ENCODE measurements at regions not wholly inside any gene's neighbourhood (a gene's known extent, or its start where the extent isn't known, plus 50 kb on each side); places are given as distances from the start of the nearest gene placed in this dataset.

DNA sequence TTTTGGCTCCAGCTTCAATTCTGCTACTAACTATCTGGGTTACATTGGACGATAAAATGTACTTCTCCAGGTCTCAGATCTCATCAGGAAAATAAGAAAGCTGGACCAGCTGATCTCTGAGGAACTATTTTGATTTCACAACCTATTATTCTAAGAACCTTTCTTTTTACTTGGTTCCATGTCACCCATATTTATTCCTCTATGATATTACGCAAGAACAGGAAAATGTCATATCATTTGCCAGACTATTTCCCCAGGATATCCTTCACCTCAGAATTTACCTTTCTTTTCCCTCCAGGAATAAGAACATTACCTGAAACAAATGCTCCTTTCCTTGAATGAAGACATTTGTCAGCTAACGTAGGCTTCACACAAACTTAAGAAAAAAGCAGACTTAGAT lies 387.5 kb upstream of the RAG2 start:
- H3K27ac Mint-ChIP-seq, result no peak overlapping the region
- H3K27ac ChIP-seq (ENCODE audit: insufficient read depth, low read length, poor library complexity, severe bottlenecking), result no peak overlapping the region
- no peak overlapping the region for H3K4me3 ChIP-seq (ENCODE audit: low read depth, low read length)
- ATAC-seq (ENCODE audit: low read depth in 2 of 2) (no peak), DNase-seq (no peak)
- no peaks in the 10 kb centered on the region for H3K4me1 ChIP-seq (ENCODE audit: control insufficient read depth, insufficient read depth, low read length, poor library complexity, severe bottlenecking)
- no peaks in the 10 kb centered on the region for H3K36me3 ChIP-seq (ENCODE audit: control insufficient read depth, insufficient read depth, low read length)
- H3K36me3 Mint-ChIP-seq, result no peaks in the 10 kb centered on the region
- H3K27me3 ChIP-seq (ENCODE audit: control insufficient read depth, insufficient read depth, low read length), result no peaks in the 10 kb centered on the region
- H3K9me3 ChIP-seq (ENCODE audit: control insufficient read depth in 2 of 2, low read length in 2 of 2), result peaks cover 0 to 2% of the 10 kb centered on the region in 2 experiments
- peak overlapping the region in 1 of 4 donors; percentile 38 for H3K4me3 Mint-ChIP-seq
- no peaks in the 10 kb centered on the region for H3K27me3 Mint-ChIP-seq
- peaks cover 0 to 24% (median 11%) of the 10 kb centered on the region in 7 donors for H3K9me3 Mint-ChIP-seq
- H3K4me1 Mint-ChIP-seq, result no peaks in the 10 kb centered on the region

- ATAC-seq (ENCODE audit: low read depth in 2 of 2) (no peak), DNase-seq (no peak)
- Mint-ChIP-seq H3K27me3 (no peaks in the 10 kb centered on the region), H3K4me3 (peak overlapping the region in 1 of 4 donors; percentile 23), H3K9me3 (peaks cover 6 to 20% (median 14%) of the 10 kb centered on the region in 7 donors), H3K36me3 (no peaks in the 10 kb centered on the region), H3K27ac (no peak overlapping the region), H3K4me1 (no peaks in the 10 kb centered on the region)
- Histone ChIP-seq H3K36me3 (ENCODE audit: control insufficient read depth, insufficient read depth, low read length) (no peaks in the 10 kb centered on the region), H3K27me3 (ENCODE audit: control insufficient read depth, insufficient read depth, low read length) (no peaks in the 10 kb centered on the region), H3K4me1 (ENCODE audit: control insufficient read depth, insufficient read depth, low read length, poor library complexity, severe bottlenecking) (no peaks in the 10 kb centered on the region), H3K4me3 (ENCODE audit: low read depth, low read length) (no peak overlapping the region), H3K9me3 (ENCODE audit: control insufficient read depth in 2 of 2, low read length in 2 of 2) (peaks cover 0 to 16% of the 10 kb centered on the region in 2 experiments), H3K27ac (ENCODE audit: insufficient read depth, low read length, poor library complexity, severe bottlenecking) (no peak overlapping the region)
These were observed 378.7 kb upstream of the RAG2 start for GRCh38 chr11:36976741-36977140.

DNA sequence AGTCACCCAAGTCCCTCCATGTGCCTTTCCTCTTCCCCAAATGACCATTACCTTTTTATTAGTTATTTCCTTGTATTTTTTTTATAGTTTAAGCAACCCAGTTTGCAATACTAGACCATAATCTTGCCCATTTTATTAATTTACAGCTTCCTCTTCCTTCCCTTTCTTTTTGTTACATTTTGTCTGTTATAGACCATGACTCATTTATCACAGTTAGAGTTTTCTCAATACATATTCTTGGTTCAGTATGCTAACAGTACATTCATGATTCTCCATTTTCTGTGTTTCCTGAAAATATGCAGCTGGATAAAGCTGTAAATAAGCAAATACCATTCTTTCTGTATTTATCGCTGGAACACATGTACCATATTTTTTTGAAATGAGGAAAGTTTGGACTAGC lies 376.7 kb upstream of the RAG2 start:
- no peaks in the 10 kb centered on the region for H3K4me1 Mint-ChIP-seq
- no peak overlapping the region for H3K4me3 ChIP-seq (ENCODE audit: low read depth, low read length)
- H3K27me3 Mint-ChIP-seq, result no peaks in the 10 kb centered on the region
- ATAC-seq (ENCODE audit: low read depth in 2 of 2) (no peak), DNase-seq (no peak)
- H3K27ac Mint-ChIP-seq, result no peak overlapping the region
- no peaks in the 10 kb centered on the region for H3K4me1 ChIP-seq (ENCODE audit: control insufficient read depth, insufficient read depth, low read length, poor library complexity, severe bottlenecking)
- H3K27me3 ChIP-seq (ENCODE audit: control insufficient read depth, insufficient read depth, low read length), result no peaks in the 10 kb centered on the region
- no peak overlapping the region for H3K4me3 Mint-ChIP-seq
- no peaks in the 10 kb centered on the region for H3K36me3 Mint-ChIP-seq
- H3K36me3 ChIP-seq (ENCODE audit: control insufficient read depth, insufficient read depth, low read length), result no peaks in the 10 kb centered on the region
- no peak overlapping the region for H3K27ac ChIP-seq (ENCODE audit: insufficient read depth, low read length, poor library complexity, severe bottlenecking)
- peaks cover 0 to 11% (median 8%) of the 10 kb centered on the region in 7 donors for H3K9me3 Mint-ChIP-seq
- H3K9me3 ChIP-seq (ENCODE audit: control insufficient read depth in 2 of 2, low read length in 2 of 2), result peaks cover 0 to 10% of the 10 kb centered on the region in 2 experiments

GRCh38 chr11:36953976-36954375 lies 355.9 kb upstream of the RAG2 start:
- H3K27ac Mint-ChIP-seq, result no peak overlapping the region
- no peaks in the 10 kb centered on the region for H3K9me3 ChIP-seq (ENCODE audit: control insufficient read depth in 2 of 2, low read length in 2 of 2)
- ATAC-seq (ENCODE audit: low read depth in 2 of 2), result no peak
- H3K36me3 ChIP-seq (ENCODE audit: control insufficient read depth, insufficient read depth, low read length), result no peaks in the 10 kb centered on the region
- H3K27ac ChIP-seq (ENCODE audit: insufficient read depth, low read length, poor library complexity, severe bottlenecking), result no peak overlapping the region
- no peak overlapping the region for H3K4me3 Mint-ChIP-seq
- peaks cover 0 to 5% (median 4%) of the 10 kb centered on the region in 7 donors for H3K9me3 Mint-ChIP-seq
- H3K4me3 ChIP-seq (ENCODE audit: low read depth, low read length), result no peak overlapping the region
- H3K27me3 ChIP-seq (ENCODE audit: control insufficient read depth, insufficient read depth, low read length), result no peaks in the 10 kb centered on the region
- no peaks in the 10 kb centered on the region for H3K27me3 Mint-ChIP-seq
- H3K4me1 ChIP-seq (ENCODE audit: control insufficient read depth, insufficient read depth, low read length, poor library complexity, severe bottlenecking), result no peaks in the 10 kb centered on the region
- H3K4me1 Mint-ChIP-seq, result no peaks in the 10 kb centered on the region
- H3K36me3 Mint-ChIP-seq, result no peaks in the 10 kb centered on the region
- no peak for DNase-seq

DNA sequence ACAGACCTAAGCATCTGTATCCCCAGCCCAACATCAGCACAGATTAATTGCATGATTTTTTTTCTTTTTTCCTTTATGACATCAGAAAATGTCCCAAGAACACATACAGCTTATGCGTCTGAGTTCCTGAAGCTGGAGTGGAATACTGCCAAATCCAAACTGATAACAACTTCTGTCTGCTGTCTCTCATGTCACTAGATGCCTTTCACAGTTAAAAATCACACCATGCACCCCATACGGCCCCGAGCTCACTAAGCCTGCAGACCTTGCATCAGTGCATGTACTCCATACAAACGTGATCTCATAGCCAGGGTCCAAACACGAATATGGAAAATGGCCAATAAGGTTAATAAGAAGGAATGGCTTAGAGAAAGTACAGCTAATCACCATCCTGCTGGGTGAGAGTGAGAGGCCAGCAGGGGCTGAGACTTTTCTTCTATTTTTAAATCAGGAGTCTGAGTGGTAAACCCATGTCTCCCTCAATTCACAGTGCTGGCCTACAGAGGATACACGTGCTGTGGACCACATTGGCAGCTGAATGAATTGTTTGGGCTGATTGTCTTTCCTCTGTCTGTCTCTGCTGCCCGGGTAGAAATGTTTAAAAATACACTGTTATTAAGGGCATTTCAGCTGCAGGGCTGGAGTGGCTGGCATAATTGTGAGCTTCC lies 350.6 kb upstream of the RAG2 start:
- Mint-ChIP-seq H3K27me3 (no peaks in the 10 kb centered on the region), H3K4me1 (no peaks in the 10 kb centered on the region), H3K9me3 (peaks cover 0 to 11% (median 3%) of the 10 kb centered on the region in 7 donors), H3K27ac (no peak overlapping the region), H3K36me3 (no peaks in the 10 kb centered on the region), H3K4me3 (no peak overlapping the region)
- DNase-seq (no peak), ATAC-seq (ENCODE audit: low read depth in 2 of 2) (no peak)
- H3K4me3 ChIP-seq (ENCODE audit: low read depth, low read length), result no peak overlapping the region
- H3K4me1 ChIP-seq (ENCODE audit: control insufficient read depth, insufficient read depth, low read length, poor library complexity, severe bottlenecking), result no peaks in the 10 kb centered on the region
- H3K9me3 ChIP-seq (ENCODE audit: control insufficient read depth in 2 of 2, low read length in 2 of 2), result no peaks in the 10 kb centered on the region
- H3K27me3 ChIP-seq (ENCODE audit: control insufficient read depth, insufficient read depth, low read length), result no peaks in the 10 kb centered on the region
- H3K36me3 ChIP-seq (ENCODE audit: control insufficient read depth, insufficient read depth, low read length), result no peaks in the 10 kb centered on the region
- H3K27ac ChIP-seq (ENCODE audit: insufficient read depth, low read length, poor library complexity, severe bottlenecking), result no peak overlapping the region

- Histone ChIP-seq H3K27me3 (ENCODE audit: control insufficient read depth, insufficient read depth, low read length) (no peaks in the 10 kb centered on the region), H3K36me3 (ENCODE audit: control insufficient read depth, insufficient read depth, low read length) (no peaks in the 10 kb centered on the region), H3K27ac (ENCODE audit: insufficient read depth, low read length, poor library complexity, severe bottlenecking) (no peak overlapping the region), H3K4me3 (ENCODE audit: low read depth, low read length) (no peak overlapping the region), H3K9me3 (ENCODE audit: control insufficient read depth in 2 of 2, low read length in 2 of 2) (no peaks in the 10 kb centered on the region), H3K4me1 (ENCODE audit: control insufficient read depth, insufficient read depth, low read length, poor library complexity, severe bottlenecking) (no peaks in the 10 kb centered on the region)
- no peaks in the 10 kb centered on the region for H3K27me3 Mint-ChIP-seq
- H3K36me3 Mint-ChIP-seq, result no peaks in the 10 kb centered on the region
- DNase-seq (no peak), ATAC-seq (ENCODE audit: low read depth in 2 of 2) (no peak)
- H3K27ac Mint-ChIP-seq, result no peak overlapping the region
- H3K4me1 Mint-ChIP-seq, result no peaks in the 10 kb centered on the region
- no peak overlapping the region for H3K4me3 Mint-ChIP-seq
- H3K9me3 Mint-ChIP-seq, result peaks cover 0 to 8% (median 3%) of the 10 kb centered on the region in 7 donors
These were observed 347.3 kb upstream of the RAG2 start for GRCh38 chr11:36945384-36945783.

GRCh38 chr11:36933481-36933880 lies 335.4 kb upstream of the RAG2 start:
- H3K36me3 ChIP-seq (ENCODE audit: control insufficient read depth, insufficient read depth, low read length), result no peaks in the 10 kb centered on the region
- ATAC-seq (ENCODE audit: low read depth in 2 of 2), result no peak
- H3K9me3 Mint-ChIP-seq, result peaks cover 0 to 11% (median 8%) of the 10 kb centered on the region in 7 donors
- DNase-seq, result no peak
- no peaks in the 10 kb centered on the region for H3K27me3 ChIP-seq (ENCODE audit: control insufficient read depth, insufficient read depth, low read length)
- H3K4me3 ChIP-seq (ENCODE audit: low read depth, low read length), result no peak overlapping the region
- H3K36me3 Mint-ChIP-seq, result no peaks in the 10 kb centered on the region
- H3K27ac ChIP-seq (ENCODE audit: insufficient read depth, low read length, poor library complexity, severe bottlenecking), result no peak overlapping the region
- no peak overlapping the region for H3K4me3 Mint-ChIP-seq
- H3K9me3 ChIP-seq (ENCODE audit: control insufficient read depth in 2 of 2, low read length in 2 of 2), result no peaks in the 10 kb centered on the region
- H3K4me1 ChIP-seq (ENCODE audit: control insufficient read depth, insufficient read depth, low read length, poor library complexity, severe bottlenecking), result no peaks in the 10 kb centered on the region
- H3K4me1 Mint-ChIP-seq, result no peaks in the 10 kb centered on the region
- no peaks in the 10 kb centered on the region for H3K27me3 Mint-ChIP-seq
- H3K27ac Mint-ChIP-seq, result no peak overlapping the region

- Histone ChIP-seq H3K4me1 (ENCODE audit: control insufficient read depth, insufficient read depth, low read length, poor library complexity, severe bottlenecking) (no peaks in the 10 kb centered on the region), H3K27me3 (ENCODE audit: control insufficient read depth, insufficient read depth, low read length) (no peaks in the 10 kb centered on the region), H3K9me3 (ENCODE audit: control insufficient read depth in 2 of 2, low read length in 2 of 2) (no peaks in the 10 kb centered on the region), H3K36me3 (ENCODE audit: control insufficient read depth, insufficient read depth, low read length) (no peaks in the 10 kb centered on the region), H3K4me3 (ENCODE audit: low read depth, low read length) (no peak overlapping the region), H3K27ac (ENCODE audit: insufficient read depth, low read length, poor library complexity, severe bottlenecking) (no peak overlapping the region)
- Mint-ChIP-seq H3K4me1 (no peaks in the 10 kb centered on the region), H3K4me3 (no peak overlapping the region), H3K27me3 (no peaks in the 10 kb centered on the region), H3K27ac (no peak overlapping the region), H3K9me3 (peaks cover 0 to 18% (median 6%) of the 10 kb centered on the region in 7 donors), H3K36me3 (no peaks in the 10 kb centered on the region)
- no peak for ATAC-seq (ENCODE audit: low read depth in 2 of 2)
- no peak for DNase-seq
These were observed 333.1 kb upstream of the RAG2 start for GRCh38 chr11:36931139-36931538.
